Stimulated activated CD4-positive, alpha-beta T cell treated with anti-CD3 and anti-CD28 coated beads, TNF-alpha, amount 100 ng/mL, for 24 hours (primary cell): ENCODE measurements at regions not wholly inside any gene's neighbourhood (a gene's known extent, or its start where the extent isn't known, plus 50 kb on each side); places are given as distances from the start of the nearest gene placed in this dataset.

Source experiments
- DNase-seq, 3 experiments: peaks; one replicate each; pipeline ENCODE4 v3.0.0-alpha.2; 2020; ENCODE audit warnings: low read depth in 3 of 3

GRCh38 chr3:153313302-153313965 lies 151.4 kb downstream of the RAP2B start:
- no peak for DNase-seq

- DNase-seq, result no peak
Observed at GRCh38 chr3:153314038-153314437, 152.0 kb downstream of the RAP2B start.

GRCh38 chr3:153315781-153316180 lies 153.8 kb downstream of the RAP2B start:
- DNase-seq, result no peak

- no peak for DNase-seq
Observed at GRCh38 chr3:153319705-153320554, 157.9 kb downstream of the RAP2B start.

- DNase-seq, result no peak
Observed at GRCh38 chr3:153320585-153321128, 158.6 kb downstream of the RAP2B start.

GRCh38 chr3:153328690-153329089 lies 166.7 kb downstream of the RAP2B start:
- no peak for DNase-seq

- no peak for DNase-seq
Observed at GRCh38 chr3:153330901-153331300, 168.9 kb downstream of the RAP2B start.

GRCh38 chr3:153331676-153332075 lies 169.7 kb downstream of the RAP2B start:
- DNase-seq, result no peak

GRCh38 chr3:153334558-153334957 lies 172.5 kb downstream of the RAP2B start:
- no peak for DNase-seq

- DNase-seq, result no peak
Observed at GRCh38 chr3:153337369-153337768, 175.3 kb downstream of the RAP2B start.

GRCh38 chr3:153338487-153338886 lies 176.5 kb downstream of the RAP2B start:
- no peak for DNase-seq

GRCh38 chr3:153339065-153339464 lies 177.0 kb downstream of the RAP2B start:
- no peak for DNase-seq

- DNase-seq, result no peak
Observed at GRCh38 chr3:153343988-153344782, 182.2 kb downstream of the RAP2B start.

- no peak for DNase-seq
Observed at GRCh38 chr3:153348457-153349107, 186.6 kb downstream of the RAP2B start.

GRCh38 chr3:153349108-153349499 lies 187.1 kb downstream of the RAP2B start:
- DNase-seq, result no peak

GRCh38 chr3:153350420-153350819 lies 188.4 kb downstream of the RAP2B start:
- no peak for DNase-seq

- DNase-seq, result no peak
Observed at GRCh38 chr3:153354641-153355040, 192.6 kb downstream of the RAP2B start.

GRCh38 chr3:153355559-153355958 lies 193.5 kb downstream of the RAP2B start:
- DNase-seq, result no peak

GRCh38 chr3:153356908-153357307 lies 194.9 kb downstream of the RAP2B start:
- no peak for DNase-seq

- no peak for DNase-seq
Observed at GRCh38 chr3:153357436-153357835, 195.4 kb downstream of the RAP2B start.

GRCh38 chr3:153369561-153370374 lies 207.7 kb downstream of the RAP2B start:
- DNase-seq, result no peak
